SK-N-SH (cell line): ENCODE measurements at regions not wholly inside any gene's neighbourhood (a gene's known extent, or its start where the extent isn't known, plus 50 kb on each side); places are given as distances from the start of the nearest gene placed in this dataset.

Source experiments
- CTCF ChIA-PET: fragments of 300-600, 350-600 bp; formaldehyde crosslinking; extraction: SDS; loops from one replicate; lab custom pipeline; 2021; lab: Yijun Ruan, JAX
- POLR2A ChIA-PET: fragments of 350-600 bp; sonication (Branson Sonifier 250); formaldehyde crosslinking; extraction: SDS; loops from one replicate; lab custom pipeline; 2020; ENCODE audit warnings: antibody characterized with exemption, inconsistent platforms; lab: Yijun Ruan, JAX
- DNase-seq: peaks from one replicate; pipeline ENCODE4 v3.0.0; 2012
- H2AFZ ChIP-seq: fragments of 200-600 bp; sonication (generic); 2 replicates; pipeline ENCODE4 v1.8.1; 2016; ENCODE audit warnings: antibody characterized with exemption, mild to moderate bottlenecking, low read depth
- H3F3A ChIP-seq: fragments of 200-600 bp; sonication (generic); replicated peaks from 2 replicates; pipeline ENCODE3; 2016; ENCODE audit warnings: antibody characterized with exemption, mild to moderate bottlenecking; ENCODE audit not compliant: insufficient read depth
- H3K27ac ChIP-seq, 2 experiments: fragments of 200-500 bp in 1 of 2; fragments of 200-600 bp in 1 of 2; sonication (Bioruptor generic) in 1 of 2; sonication (generic), shearing (Covaris generic) in 1 of 2; 2 replicates each; pipeline versions ENCODE4 v1.5.1 to v1.6.1; 2014 to 2016; ENCODE audit warnings: low read depth in 2 of 2, inconsistent platforms in 1 of 2, low read length in 1 of 2, mild to moderate bottlenecking in 1 of 2, mixed read lengths in 1 of 2
- H3K27me3 ChIP-seq: fragments of 200-600 bp; sonication (generic), shearing (Covaris generic); 2 replicates; pipeline ENCODE4 v1.6.1; 2016; ENCODE audit warnings: mixed run types; ENCODE audit not compliant: insufficient read depth
- H3K36me3 ChIP-seq, 2 experiments: fragments of 200-500 bp in 1 of 2; fragments of 200-600 bp in 1 of 2; sonication (Bioruptor generic) in 1 of 2; sonication (generic) in 1 of 2; replicated peaks in 1 of 2; 2 replicates each; pipeline versions ENCODE3 to v1.5.1; 2014 to 2016; ENCODE audit warnings: low read length in 1 of 2, mild to moderate bottlenecking in 1 of 2; ENCODE audit not compliant: insufficient read depth in 2 of 2, control insufficient read depth in 1 of 2
- H3K4me1 ChIP-seq, 2 experiments: fragments of 200-500 bp in 1 of 2; fragments of 200-600 bp in 1 of 2; sonication (Bioruptor generic) in 1 of 2; sonication (generic), shearing (Covaris generic) in 1 of 2; 2 replicates each; pipeline versions ENCODE4 v1.5.1 to v1.6.1; 2014 to 2016; ENCODE audit warnings: low read depth in 1 of 2, low read length in 1 of 2, mixed run types in 1 of 2; ENCODE audit not compliant: insufficient read depth in 2 of 2, control insufficient read depth in 1 of 2
- H3K4me2 ChIP-seq: fragments of 200-600 bp; sonication (generic), shearing (Covaris generic); 2 replicates; pipeline ENCODE4 v1.6.1; 2017; ENCODE audit warnings: mixed run types
- H3K4me3 ChIP-seq, 2 experiments: fragments of 200-500 bp in 1 of 2; fragments of 200-600 bp in 1 of 2; sonication (Bioruptor generic) in 1 of 2; sonication (generic), shearing (Covaris generic) in 1 of 2; 2 replicates each; pipeline versions ENCODE4 v1.5.1 to v1.8.1; 2014 to 2016; ENCODE audit warnings: low read depth in 2 of 2, inconsistent platforms in 1 of 2, low read length in 1 of 2, mild to moderate bottlenecking in 1 of 2, mixed read lengths in 1 of 2, moderate library complexity in 1 of 2
- H3K79me2 ChIP-seq: fragments of 200-600 bp; sonication (generic); 2 replicates; pipeline ENCODE4 v1.8.1; 2017; ENCODE audit warnings: mild to moderate bottlenecking; ENCODE audit not compliant: insufficient read depth
- H3K9ac ChIP-seq: fragments of 200-600 bp; sonication (generic); 2 replicates; pipeline ENCODE4 v1.6.1; 2017; ENCODE audit warnings: mixed run types
- H3K9me2 ChIP-seq: fragments of 200-600 bp; sonication (generic); 2 replicates; pipeline ENCODE4 v1.6.1; 2017; ENCODE audit warnings: mixed run types
- H3K9me3 ChIP-seq: fragments of 200-600 bp; sonication (generic); 2 replicates; pipeline ENCODE4 v1.6.1; 2017; ENCODE audit warnings: mixed run types, mild to moderate bottlenecking, moderate library complexity
- H4K20me1 ChIP-seq: fragments of 200-600 bp; sonication (generic); 2 replicates; pipeline ENCODE4 v1.6.1; 2017; ENCODE audit warnings: mild to moderate bottlenecking, mixed run types; ENCODE audit not compliant: insufficient read depth
- CTCF ChIP-seq: fragments of 200-600 bp; sonication (generic); IDR thresholded peaks from 2 replicates; pipeline ENCODE4 v1.6.1; 2017; ENCODE audit warnings: antibody characterized with exemption, mild to moderate bottlenecking, moderate library complexity
- EP300 ChIP-seq, 2 experiments: IDR thresholded peaks; 2 replicates each; pipeline versions ENCODE4 v1.4.0 to v1.6.1; 2012; ENCODE audit warnings: borderline replicate concordance in 1 of 2, low read depth in 1 of 2, low read length in 1 of 2
- JUND ChIP-seq: IDR thresholded peaks from 2 replicates; pipeline ENCODE4 v1.4.0; 2012
- MAX ChIP-seq: IDR thresholded peaks from 2 replicates; pipeline ENCODE4 v1.4.0; 2012; ENCODE audit warnings: low read depth
- MEF2A ChIP-seq: IDR thresholded peaks from 2 replicates; pipeline ENCODE4 v1.4.0; 2012; ENCODE audit warnings: low read depth, borderline replicate concordance
- NFIC ChIP-seq: IDR thresholded peaks from 2 replicates; pipeline ENCODE4 v1.4.0; 2012; ENCODE audit warnings: borderline replicate concordance
- PBX3 ChIP-seq: IDR thresholded peaks from 2 replicates; pipeline ENCODE4; 2012
- POLR2AphosphoS5 ChIP-seq: IDR thresholded peaks from 2 replicates; pipeline ENCODE4 v1.6.1; 2012; ENCODE audit warnings: low read depth, low read length
- RAD21 ChIP-seq: IDR thresholded peaks from 2 replicates; pipeline ENCODE4 v1.6.1; 2012; ENCODE audit warnings: mild to moderate bottlenecking, low read length
- RCOR1 ChIP-seq: fragments of 150-350 bp; IDR thresholded peaks from 2 replicates; pipeline ENCODE4 v1.6.1; 2017; ENCODE audit warnings: antibody characterized with exemption, low read length
- RFX5 ChIP-seq: IDR thresholded peaks from 2 replicates; pipeline ENCODE4 v1.6.1; 2012; ENCODE audit warnings: mild to moderate bottlenecking, improper control_type of control experiment, low read length
- RXRA ChIP-seq: IDR thresholded peaks from 2 replicates; pipeline ENCODE4 v1.4.0; 2012; ENCODE audit warnings: low read depth, mild to moderate bottlenecking, borderline replicate concordance
- SMC3 ChIP-seq: IDR thresholded peaks from 2 replicates; pipeline ENCODE4 v1.6.1; 2012; ENCODE audit warnings: low read depth, low read length, improper control_type of control experiment
- TAF1 ChIP-seq: IDR thresholded peaks from 2 replicates; pipeline ENCODE4 v1.6.1; 2012; ENCODE audit warnings: low read depth, mild to moderate bottlenecking, low read length, moderate library complexity, borderline replicate concordance
- USF1 ChIP-seq: IDR thresholded peaks from 2 replicates; pipeline ENCODE4 v1.4.0; 2012; ENCODE audit warnings: low read depth, borderline replicate concordance
- ZBTB33 ChIP-seq: IDR thresholded peaks from 2 replicates; pipeline ENCODE4 v1.4.0; 2012; ENCODE audit warnings: low read depth, borderline replicate concordance
- WGBS: methylation state at CpG from one replicate; pipeline ENCODE4 v1.1.6; 2017; ENCODE audit warnings: low lambda C conversion rate; 5-methylcytosine and 5-hydroxymethylcytosine counted together

GRCh38 chr2:235300368-235301201, 193.3 kb upstream of the AGAP1 start:
- H4K20me1 ChIP-seq: no peaks in the 10 kb centered on the region
- H2AFZ ChIP-seq: no peak overlapping the region
- no peaks in the 10 kb centered on the region for H3K4me1 ChIP-seq
- no peak overlapping the region for H3K4me2 ChIP-seq
- 73% methylated on average over 16 of the region's 16 CpGs for WGBS
- no peaks in the 10 kb centered on the region for H3K79me2 ChIP-seq
- CTCF ChIA-PET: interaction anchor here (1.0 kb wide), 1 partner anchor 17 kb away, joined by 3 read pairs; no protein-coding TSS in a partner anchor
- TF ChIP-seq MAX: no peak
- TF ChIP-seq CTCF: no peak
- no peak for TF ChIP-seq RAD21
- no peak for TF ChIP-seq NFIC
- no peak for TF ChIP-seq PBX3
- no peak for TF ChIP-seq RCOR1
- TF ChIP-seq POLR2AphosphoS5: no peak
- no peak for TF ChIP-seq JUND
- no peak for TF ChIP-seq MEF2A
- TF ChIP-seq USF1: no peak
- TF ChIP-seq EP300 (IDR thresholded peaks at IDR 0.05; ENCODE audit: borderline replicate concordance in 1 of 2, low read depth in 1 of 2, low read length in 1 of 2): no peak
- no peak for TF ChIP-seq SMC3
- TF ChIP-seq TAF1: no peak
- no peak for TF ChIP-seq RFX5
- no peak for TF ChIP-seq RXRA
- no peak for TF ChIP-seq ZBTB33
- no peak overlapping the region for H3K4me3 ChIP-seq
- H3K27ac ChIP-seq: no peak overlapping the region
- DNase-seq: no peak
- H3K9me3 ChIP-seq: no peaks in the 10 kb centered on the region
- H3K36me3 ChIP-seq: no peaks in the 10 kb centered on the region
- no peaks in the 10 kb centered on the region; the same call in 1 of the 2 replicates for H3K27me3 ChIP-seq
- no peak overlapping the region for H3K9ac ChIP-seq
- POLR2A ChIA-PET: no interaction called here
- no peaks in the 10 kb centered on the region for H3F3A ChIP-seq
- H3K9me2 ChIP-seq: no peaks in the 10 kb centered on the region
